Tibial nerve (tissue), 4 donors: ENCODE measurements at regions not wholly inside any gene's neighbourhood (a gene's known extent, or its start where the extent isn't known, plus 50 kb on each side); places are given as distances from the start of the nearest gene placed in this dataset.

Source experiments
- CTCF ChIP-seq, 5 experiments: fragments of 200-600 bp in 3 of 5; fragments of 450-650 bp in 2 of 5; sonication (generic) in 3 of 5; IDR thresholded peaks; one replicate each; pipeline ENCODE4 v1.5.1; 2016 to 2019; ENCODE audit warnings: antibody characterized with exemption in 5 of 5, mild to moderate bottlenecking in 3 of 5, moderate library complexity in 2 of 5
- EP300 ChIP-seq, 2 donors: sonication (generic); formaldehyde crosslinking; IDR thresholded peaks; one replicate each; pipeline ENCODE4 v1.6.1; 2017; ENCODE audit warnings: antibody characterized with exemption in 2 of 2, mild to moderate bottlenecking in 1 of 2
- POLR2A ChIP-seq, 2 donors: fragments of 450-650 bp; IDR thresholded peaks; one replicate each; pipeline ENCODE4 v1.6.1; 2017; ENCODE audit warnings: antibody characterized with exemption in 2 of 2, mild to moderate bottlenecking in 2 of 2, moderate library complexity in 2 of 2

GRCh38 chr12:126147321-126147720 is 1082.1 kb downstream of the AACS start:
- TF ChIP-seq POLR2A (IDR thresholded peaks at IDR 0.05): no peak
- TF ChIP-seq CTCF (IDR thresholded peaks at IDR 0.05): no peak
- TF ChIP-seq EP300 (IDR thresholded peaks at IDR 0.05): no peak
